ENCODE measurements at regions not wholly inside any gene's neighbourhood (a gene's known extent, or its start where the extent isn't known, plus 50 kb on each side); places are given as distances from the start of the nearest gene placed in this dataset.

GRCh38 chr5:43852279-43852678 lies 249.3 kb downstream of the NNT start:
- TF ChIP-seq POLR2A (IDR thresholded peaks at IDR 0.05; ENCODE audit: low read length) = no peak
- TF ChIP-seq GATA1 (IDR thresholded peaks at IDR 0.05; ENCODE audit: low read depth, low read length) = no peak
